ENCODE measurements at regions not wholly inside any gene's neighbourhood (a gene's known extent, or its start where the extent isn't known, plus 50 kb on each side); places are given as distances from the start of the nearest gene placed in this dataset.

DNA sequence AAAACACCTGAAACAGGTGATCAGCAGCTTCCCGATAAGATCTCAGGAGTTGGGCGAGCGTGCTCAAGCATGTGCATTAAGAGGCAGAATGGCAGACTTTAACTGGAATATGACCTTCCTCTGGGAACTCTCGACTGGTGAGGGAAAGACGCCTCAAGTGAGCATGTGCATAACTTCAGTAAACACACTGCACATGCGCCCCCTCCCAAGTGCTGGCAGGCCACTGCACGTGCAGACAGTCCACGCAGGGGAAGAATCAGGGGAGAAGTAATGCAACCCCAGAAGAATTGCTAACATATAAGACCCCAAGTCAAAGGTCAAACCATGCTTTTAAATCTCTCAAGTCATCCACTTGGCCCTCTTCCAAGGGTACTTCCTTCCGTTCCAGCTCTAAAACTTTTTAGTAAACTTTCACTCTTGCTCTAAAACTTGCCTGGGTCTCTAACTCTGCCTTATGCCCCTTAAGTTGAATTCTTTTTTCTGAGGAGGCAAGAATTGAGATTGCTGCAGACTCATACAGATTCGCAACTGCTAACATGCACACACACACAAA is 541.0 kb downstream of the TNS3 start:
- no peaks in the 10 kb centered on the region for H3K27me3 ChIP-seq
- DNase-seq = no peak
- H3K36me3 ChIP-seq = no peaks in the 10 kb centered on the region
- no peak overlapping the region for H3K4me3 ChIP-seq
- peaks cover 46 to 55% of the 10 kb centered on the region in 2 donors for H3K4me1 ChIP-seq
- intact Hi-C loops (cut with DNase I; ENCODE audit: low total_unique reads) = no loop called here
- TF ChIP-seq, protein P1, sequence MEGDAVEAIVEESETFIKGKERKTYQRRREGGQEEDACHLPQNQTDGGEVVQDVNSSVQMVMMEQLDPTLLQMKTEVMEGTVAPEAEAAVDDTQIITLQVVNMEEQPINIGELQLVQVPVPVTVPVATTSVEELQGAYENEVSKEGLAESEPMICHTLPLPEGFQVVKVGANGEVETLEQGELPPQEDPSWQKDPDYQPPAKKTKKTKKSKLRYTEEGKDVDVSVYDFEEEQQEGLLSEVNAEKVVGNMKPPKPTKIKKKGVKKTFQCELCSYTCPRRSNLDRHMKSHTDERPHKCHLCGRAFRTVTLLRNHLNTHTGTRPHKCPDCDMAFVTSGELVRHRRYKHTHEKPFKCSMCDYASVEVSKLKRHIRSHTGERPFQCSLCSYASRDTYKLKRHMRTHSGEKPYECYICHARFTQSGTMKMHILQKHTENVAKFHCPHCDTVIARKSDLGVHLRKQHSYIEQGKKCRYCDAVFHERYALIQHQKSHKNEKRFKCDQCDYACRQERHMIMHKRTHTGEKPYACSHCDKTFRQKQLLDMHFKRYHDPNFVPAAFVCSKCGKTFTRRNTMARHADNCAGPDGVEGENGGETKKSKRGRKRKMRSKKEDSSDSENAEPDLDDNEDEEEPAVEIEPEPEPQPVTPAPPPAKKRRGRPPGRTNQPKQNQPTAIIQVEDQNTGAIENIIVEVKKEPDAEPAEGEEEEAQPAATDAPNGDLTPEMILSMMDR (IDR thresholded peaks at IDR 0.05 in 4 of 5, conservative IDR thresholded peaks at IDR 0.05 in 1 of 5) = no peak
- no peak for TF ChIP-seq POLR2A (IDR thresholded peaks at IDR 0.05)
- in situ Hi-C loops (cut with MboI; ENCODE audit: low sequenced_read_pairs in 4 of 4) = no loop called here
- H3K27ac ChIP-seq = peak overlapping the region; percentile 4 to 75 (median 18)
- ATAC-seq = no peak
- H3K9me3 ChIP-seq = no peaks in the 10 kb centered on the region

DNA sequence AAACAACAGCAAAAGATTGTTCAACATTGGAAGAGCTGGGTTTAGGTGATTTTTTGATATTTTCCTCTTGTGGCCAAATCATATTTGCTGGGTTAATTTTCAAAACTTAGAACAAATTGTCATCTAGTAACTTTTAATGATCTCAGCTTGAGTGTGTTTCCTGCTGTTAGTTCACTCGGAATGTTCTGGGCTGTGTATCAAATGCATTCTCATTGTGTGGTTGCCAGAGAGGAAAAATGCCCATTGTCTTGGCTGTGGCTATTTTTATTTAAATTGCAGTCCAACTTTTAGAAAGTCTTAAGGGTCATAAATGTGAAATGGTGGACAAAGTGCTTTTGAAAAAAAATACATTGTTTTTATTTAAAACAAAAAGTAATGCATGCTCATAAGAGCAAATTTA is 542.0 kb downstream of the TNS3 start:
- peaks cover 37 to 45% of the 10 kb centered on the region in 2 donors for H3K4me1 ChIP-seq
- H3K27me3 ChIP-seq = no peaks in the 10 kb centered on the region
- H3K36me3 ChIP-seq = no peaks in the 10 kb centered on the region
- H3K4me3 ChIP-seq = no peak overlapping the region
- intact Hi-C loops (cut with DNase I; ENCODE audit: low total_unique reads) = no loop called here
- DNase-seq (no peak), ATAC-seq (peak; percentile 56 to 64)
- H3K27ac ChIP-seq = peak overlapping the region; percentile 58 to 75 (median 72)
- no peak for TF ChIP-seq POLR2A (IDR thresholded peaks at IDR 0.05)
- TF ChIP-seq, protein P1 (IDR thresholded peaks at IDR 0.05 in 4 of 5, conservative IDR thresholded peaks at IDR 0.05 in 1 of 5) = no peak
- in situ Hi-C loops (cut with MboI; ENCODE audit: low sequenced_read_pairs in 4 of 4) = no loop called here
- no peaks in the 10 kb centered on the region for H3K9me3 ChIP-seq

DNA sequence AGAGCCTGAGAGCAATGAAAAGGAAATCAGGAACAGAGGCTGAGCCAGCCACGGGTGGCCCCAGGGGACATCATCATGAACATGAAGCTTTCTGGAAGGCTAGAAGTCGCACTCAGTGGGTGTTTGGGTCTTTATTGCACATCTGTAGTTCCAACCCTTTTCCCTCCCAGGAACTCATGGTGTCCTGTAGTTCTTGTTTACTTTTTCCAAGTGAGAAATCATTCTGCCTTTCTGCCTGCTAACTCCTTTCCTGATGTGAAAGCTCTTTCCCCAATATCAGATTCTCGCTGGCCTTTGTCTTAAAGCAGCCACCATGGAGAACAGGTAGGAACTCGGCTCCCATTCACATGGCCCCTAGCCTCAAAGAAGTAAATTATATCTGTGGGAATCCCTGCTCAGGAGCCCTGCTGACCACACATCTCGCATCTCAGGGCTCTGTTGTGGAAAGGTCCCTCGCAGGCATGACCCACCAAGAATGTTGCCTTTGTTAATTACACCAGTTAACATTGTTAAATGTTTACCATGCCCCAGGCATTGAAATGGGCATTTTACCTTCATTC is 542.7 kb downstream of the TNS3 start:
- peak overlapping the region; percentile 58 to 75 (median 72) for H3K27ac ChIP-seq
- TF ChIP-seq, protein P1 (IDR thresholded peaks at IDR 0.05 in 4 of 5, conservative IDR thresholded peaks at IDR 0.05 in 1 of 5) = no peak
- no peak for TF ChIP-seq POLR2A (IDR thresholded peaks at IDR 0.05)
- no peaks in the 10 kb centered on the region for H3K36me3 ChIP-seq
- no peak overlapping the region for H3K4me3 ChIP-seq
- intact Hi-C loops (cut with DNase I; ENCODE audit: low total_unique reads) (no loop called here), in situ Hi-C loops (cut with MboI; ENCODE audit: low sequenced_read_pairs in 4 of 4) (no loop called here)
- no peak for ATAC-seq
- no peaks in the 10 kb centered on the region for H3K27me3 ChIP-seq
- H3K4me1 ChIP-seq = peaks cover 29 to 42% of the 10 kb centered on the region in 2 donors
- H3K9me3 ChIP-seq = no peaks in the 10 kb centered on the region
- DNase-seq = no peak

DNA sequence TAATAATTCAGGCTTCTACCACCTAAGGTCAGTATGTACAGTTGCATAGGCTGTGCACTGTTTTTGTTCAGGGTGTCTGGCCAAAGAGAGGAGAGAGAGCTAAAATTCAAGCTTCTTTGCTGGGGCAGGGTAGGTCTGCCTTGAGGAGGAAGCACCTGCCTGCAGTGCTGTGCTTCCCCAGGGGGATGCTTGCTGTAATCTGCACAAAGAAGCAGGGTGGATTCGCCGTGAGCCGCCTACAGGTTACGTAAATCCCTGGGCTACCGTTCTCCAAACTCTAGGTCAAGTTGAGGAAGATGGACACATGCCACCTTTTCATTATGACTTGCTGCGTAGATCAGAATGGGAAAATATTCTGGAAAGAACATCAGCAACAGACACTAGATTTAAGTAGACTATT is 543.3 kb downstream of the TNS3 start:
- Histone ChIP-seq H3K4me3 (no peak overlapping the region), H3K27me3 (no peaks in the 10 kb centered on the region), H3K9me3 (no peaks in the 10 kb centered on the region), H3K27ac (peak overlapping the region; percentile 58 to 75 (median 72)), H3K36me3 (no peaks in the 10 kb centered on the region), H3K4me1 (peaks cover 28 to 42% of the 10 kb centered on the region in 2 donors)
- in situ Hi-C loops (cut with MboI; ENCODE audit: low sequenced_read_pairs in 4 of 4) = no loop called here
- TF ChIP-seq, protein P1 (IDR thresholded peaks at IDR 0.05 in 4 of 5, conservative IDR thresholded peaks at IDR 0.05 in 1 of 5) = no peak
- TF ChIP-seq POLR2A (IDR thresholded peaks at IDR 0.05) = no peak
- ATAC-seq (no peak), DNase-seq (no peak)
- intact Hi-C loops (cut with DNase I; ENCODE audit: low total_unique reads) = no loop called here
